Amniotic epithelial cell (primary cell): ENCODE measurements at regions not wholly inside any gene's neighbourhood (a gene's known extent, or its start where the extent isn't known, plus 50 kb on each side); places are given as distances from the start of the nearest gene placed in this dataset.
"Not testable (repeated sequence)": the region's sequence is repeated elsewhere in the genome, so short reads cannot be mapped to it uniquely, and the experiment has no call there.

ENCODE experiments used
- DNase-seq: peaks from one replicate; pipeline ENCODE4 v3.0.0-alpha.2; 2010; ENCODE audit warnings: low read depth

DNA sequence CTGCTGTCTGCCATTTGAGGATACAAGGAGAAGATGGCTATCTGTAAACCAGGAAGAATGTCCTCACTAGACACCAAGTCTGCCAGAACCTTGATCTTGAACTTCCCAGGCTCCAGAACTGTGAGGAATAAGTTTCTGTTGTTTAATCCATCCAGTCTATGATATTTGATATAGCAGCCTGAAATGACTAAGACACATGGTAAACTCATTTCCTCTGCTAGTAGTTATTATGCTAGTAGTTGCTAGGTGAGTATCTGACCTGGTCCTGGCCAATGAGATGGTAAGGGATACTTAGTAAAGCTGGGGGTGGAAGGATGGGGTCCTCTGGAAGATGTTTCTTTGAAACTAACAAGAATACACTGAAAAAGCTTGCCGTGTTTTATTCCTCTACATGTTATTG, 280.7 kb upstream of the ARHGEF26 start:
- no peak for DNase-seq

DNA sequence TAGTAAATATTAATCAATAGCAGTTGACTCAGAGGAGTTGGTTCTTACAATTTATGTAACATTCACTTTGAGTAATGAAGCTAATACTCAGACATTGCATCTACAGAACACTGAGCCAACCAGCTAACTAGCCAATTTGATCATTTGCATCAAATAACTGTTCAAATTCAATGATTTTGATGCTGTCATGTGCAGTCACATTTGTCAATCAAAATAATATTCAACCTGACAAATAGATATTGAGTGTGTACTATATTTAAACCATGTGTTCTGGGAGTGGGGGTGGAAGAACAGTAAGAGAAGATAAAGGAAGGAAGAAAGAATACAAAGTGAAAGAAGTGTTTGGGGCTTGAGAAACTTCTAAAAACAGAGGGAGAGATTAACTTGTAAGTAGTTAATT, 277.2 kb upstream of the ARHGEF26 start:
- no peak for DNase-seq

DNA sequence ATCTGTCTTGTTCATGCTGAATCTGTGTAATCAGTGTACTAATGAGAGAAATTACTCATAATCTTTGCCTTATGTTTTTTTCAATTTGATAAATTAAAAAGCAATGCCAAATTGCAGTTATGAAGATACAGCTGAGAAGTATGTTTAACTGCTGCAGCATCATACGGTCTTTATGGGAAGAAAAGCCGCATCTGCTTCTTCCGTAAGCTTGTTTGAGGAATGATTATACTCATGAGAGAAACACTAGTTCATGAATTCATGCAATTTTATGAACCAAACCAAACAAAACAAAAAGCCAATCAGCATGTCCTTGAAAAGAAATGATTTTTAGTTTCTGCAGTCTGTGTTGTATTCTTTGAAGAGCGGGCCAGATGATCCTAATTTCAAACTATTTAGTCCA, 275.9 kb upstream of the ARHGEF26 start:
- no peak for DNase-seq

DNA sequence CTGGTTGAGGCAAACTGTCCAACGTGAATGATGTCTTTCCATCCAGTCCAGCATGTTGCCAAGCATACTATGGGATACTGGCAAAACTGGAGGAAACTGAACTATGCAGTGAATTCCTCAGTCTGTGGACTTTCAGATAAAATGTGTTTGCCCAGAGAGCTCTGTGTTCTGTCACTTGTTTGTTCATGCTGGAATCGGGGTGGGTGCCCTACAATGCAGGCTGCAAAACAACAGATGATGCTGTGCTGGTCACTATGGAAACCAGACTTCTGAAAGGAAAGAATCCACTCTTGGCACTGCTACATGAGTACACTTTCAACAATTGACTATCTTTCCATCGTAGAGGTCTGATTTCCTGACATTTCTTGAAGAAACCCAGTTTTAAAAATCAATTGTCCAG, 272.5 kb upstream of the ARHGEF26 start:
- no peak for DNase-seq

DNA sequence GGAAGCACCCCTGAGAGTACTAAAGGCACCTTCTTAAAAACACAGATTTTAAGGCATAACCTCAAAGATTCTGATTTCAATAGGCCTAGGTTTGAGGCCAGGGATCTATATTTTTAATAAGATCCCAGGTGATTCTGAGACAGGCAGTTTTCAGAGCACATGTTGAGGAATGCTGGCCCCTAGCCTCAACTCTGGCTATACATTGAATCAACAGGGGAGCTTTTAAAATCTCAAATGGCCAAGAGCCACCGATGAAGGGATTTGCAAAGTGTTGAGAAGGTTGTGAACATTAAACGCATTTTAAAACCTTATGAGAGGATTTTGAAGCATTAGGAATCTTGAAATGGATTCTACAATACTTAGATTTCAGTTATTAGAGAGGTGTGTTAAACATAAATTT, 268.8 kb upstream of the ARHGEF26 start:
- no peak for DNase-seq

DNA sequence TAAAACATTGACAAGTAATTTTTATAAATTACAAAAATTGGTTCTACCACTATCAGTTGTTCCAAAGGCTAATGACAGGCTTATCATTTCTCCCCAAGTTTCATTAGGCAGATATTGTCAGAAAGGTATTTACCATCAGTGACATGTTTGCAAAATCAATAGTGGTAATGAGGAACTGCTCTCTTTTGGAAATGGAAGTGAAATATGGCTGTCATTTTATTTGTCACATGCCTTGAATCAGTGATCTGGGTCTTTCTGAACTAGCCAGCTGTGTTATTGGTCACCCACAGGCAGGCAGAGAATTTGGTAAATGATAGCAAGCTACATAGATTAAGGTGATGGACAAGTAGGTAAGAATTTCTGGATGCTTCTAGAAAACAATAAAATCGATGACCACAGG, 268.0 kb upstream of the ARHGEF26 start:
- no peak for DNase-seq

DNA sequence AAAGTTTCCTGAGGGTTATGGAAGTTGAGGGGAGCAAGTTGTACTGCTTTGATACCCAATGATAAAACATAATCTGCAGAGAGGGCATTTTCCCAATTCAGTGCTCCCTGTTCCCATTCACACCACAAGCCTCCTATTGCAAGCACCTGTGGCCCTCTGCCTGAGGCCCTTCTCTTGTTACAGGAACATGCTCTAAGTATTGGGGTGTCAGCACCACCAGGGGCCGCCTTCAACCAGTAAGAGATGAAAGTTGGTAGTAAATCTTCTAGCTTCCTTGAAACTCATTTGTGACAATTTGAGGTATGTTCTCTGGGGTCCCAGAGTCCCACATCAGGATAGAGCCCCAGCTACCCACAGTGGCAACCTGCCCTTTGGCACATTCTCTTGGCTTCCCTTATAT, 265.4 kb upstream of the ARHGEF26 start:
- no peak for DNase-seq

DNA sequence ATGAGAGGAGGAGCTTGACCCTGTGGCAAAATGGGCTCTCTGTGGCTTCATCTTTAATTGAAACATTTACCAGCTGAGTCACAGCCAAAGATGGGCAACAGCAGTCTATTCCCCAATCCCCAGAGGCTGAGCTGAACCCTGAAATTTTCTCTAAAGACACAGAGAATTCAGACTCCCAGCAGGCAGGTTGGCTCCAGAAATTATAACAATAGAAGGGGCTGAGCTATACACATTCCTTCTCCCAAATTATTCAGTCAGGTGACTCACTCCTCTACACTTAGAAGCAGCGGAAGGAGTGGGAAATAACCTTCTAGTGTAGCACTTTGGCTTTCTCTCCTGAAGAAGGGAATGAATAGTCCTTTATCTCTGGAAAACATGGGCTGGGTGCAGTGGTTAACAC, 264.3 kb upstream of the ARHGEF26 start:
- no peak for DNase-seq

DNA sequence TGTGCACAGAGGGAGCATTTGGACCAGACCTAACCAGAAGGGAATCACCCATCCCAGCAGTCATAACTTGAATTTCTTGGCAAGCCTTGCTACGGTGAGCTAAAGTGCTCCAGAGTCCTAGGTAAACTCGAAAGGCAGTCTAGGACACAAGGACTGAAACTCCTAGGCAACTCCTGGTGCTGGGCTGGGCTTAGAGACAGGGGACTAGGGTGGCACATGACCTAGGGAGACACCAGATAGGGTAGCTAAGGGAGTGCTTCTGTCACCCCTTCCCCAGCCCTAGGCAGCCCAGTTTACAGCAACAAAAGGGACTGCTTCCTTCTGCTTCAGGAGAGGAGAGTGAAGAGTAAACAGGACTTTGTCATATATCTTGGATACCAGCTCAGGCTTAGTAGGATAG, 256.4 kb upstream of the ARHGEF26 start:
- no peak for DNase-seq

DNA sequence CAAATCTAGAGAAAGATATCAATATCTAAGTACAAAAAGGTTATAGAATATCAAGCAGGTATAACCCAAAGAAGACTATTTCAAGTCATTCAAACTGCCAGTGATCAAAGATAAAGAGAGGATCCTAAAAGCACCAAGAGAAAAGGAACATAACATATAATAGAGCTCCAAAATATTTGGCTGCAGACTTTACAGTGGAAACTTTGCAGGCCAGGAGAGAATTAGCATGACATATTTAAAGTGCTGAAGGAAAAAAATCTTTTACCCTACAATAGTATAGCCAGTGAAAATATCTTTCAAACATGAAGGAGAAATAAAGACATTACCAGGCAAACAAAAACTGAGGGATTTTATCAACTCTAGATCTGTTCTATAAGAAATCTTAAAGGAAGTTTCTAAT, 254.3 kb upstream of the ARHGEF26 start:
- DNase-seq = no peak

DNA sequence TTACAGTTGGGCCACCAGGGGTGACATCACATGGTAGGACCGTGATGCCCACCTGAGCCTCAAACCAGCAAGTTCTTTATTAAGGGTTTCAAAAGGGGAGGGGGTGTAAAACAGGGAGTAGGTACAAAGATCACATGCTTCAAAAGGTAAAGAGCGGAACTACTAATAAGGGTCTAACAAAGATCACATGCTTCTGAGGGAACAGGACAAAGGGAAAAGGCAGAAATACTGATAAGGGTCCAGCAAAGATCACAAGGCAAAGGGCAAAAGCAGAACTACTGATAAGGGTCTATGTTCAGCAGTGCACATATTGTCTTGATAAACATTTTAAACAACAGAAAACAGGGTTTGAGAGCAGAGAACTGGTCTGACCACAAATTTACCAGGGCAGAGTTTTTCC, 246.8 kb upstream of the ARHGEF26 start:
- not testable (repeated sequence) for DNase-seq

DNA sequence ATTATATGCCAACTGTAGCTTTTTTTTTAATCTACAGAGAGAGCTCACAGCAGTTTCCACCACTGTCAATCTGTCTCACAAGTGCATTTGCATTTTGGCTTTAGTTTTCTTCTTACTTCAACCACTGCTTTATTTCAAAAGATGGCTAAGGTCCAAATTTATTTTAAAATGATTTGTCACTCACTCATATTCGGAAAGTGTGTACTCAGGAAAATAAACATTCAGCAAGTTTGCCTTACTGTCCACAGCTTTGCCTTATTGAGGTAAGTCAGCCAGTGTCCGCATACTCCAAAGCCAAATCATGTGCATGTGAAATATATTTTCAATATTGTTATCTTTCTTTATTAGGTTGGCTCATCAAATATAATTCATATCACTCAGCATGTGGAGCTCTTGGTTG, 240.7 kb upstream of the ARHGEF26 start:
- DNase-seq = no peak

DNA sequence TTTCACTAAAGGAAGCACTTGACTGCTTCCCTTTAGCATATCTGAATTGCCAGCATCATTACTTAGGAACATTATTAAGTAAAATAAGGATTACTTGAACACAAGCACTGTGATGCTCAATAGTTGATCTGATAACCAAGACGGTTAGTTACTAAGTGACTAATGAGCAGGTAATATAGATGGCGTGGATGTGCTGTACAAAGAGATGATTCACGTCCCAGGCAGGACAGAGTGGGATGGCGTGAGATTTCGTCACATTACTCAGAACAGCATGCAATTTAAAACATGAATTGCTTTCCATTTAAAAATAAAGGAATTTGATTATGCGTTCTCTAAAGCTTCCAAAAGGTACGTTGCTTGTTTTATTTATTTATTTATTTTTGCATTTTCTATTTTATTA, 240.0 kb upstream of the ARHGEF26 start:
- peak; percentile 31 for DNase-seq

DNA sequence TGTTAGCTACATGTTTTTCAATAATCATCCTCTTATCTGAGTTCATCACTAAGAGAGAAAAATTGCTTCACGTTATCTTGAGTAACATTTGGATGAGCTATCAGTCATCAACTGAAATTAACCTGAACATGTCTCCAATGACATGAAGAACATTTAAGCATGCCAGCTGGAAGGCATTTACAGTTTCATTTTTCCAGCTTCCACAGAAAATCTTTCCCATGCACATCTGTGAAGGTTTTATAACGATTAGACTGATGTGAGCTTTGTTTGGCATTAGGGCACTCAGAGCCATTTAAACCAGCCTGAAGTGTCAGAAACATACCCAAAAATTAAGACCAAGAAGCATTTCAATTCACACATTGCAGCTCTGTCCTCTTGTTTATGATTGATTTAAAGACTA, 235.8 kb upstream of the ARHGEF26 start:
- no peak for DNase-seq

DNA sequence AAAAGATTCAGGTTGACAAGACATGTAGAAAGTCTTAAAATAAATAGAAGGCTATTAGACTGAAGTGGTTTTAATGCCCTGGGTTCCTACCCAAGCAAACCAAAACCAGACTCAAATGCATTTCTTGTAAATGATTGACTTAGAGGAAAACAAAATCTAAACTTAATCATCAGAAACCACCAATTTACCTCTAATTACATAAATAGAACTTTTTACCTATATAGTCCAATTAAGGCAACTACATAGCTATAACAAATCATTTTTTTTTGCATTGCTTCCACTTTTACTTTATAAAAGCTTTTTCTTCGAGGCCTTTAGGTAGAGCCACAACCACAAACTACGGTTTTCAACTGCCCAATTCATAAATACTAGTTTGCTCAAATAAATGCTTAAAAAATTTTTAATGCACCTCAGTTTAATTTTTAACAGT, 231.3 kb upstream of the ARHGEF26 start:
- no peak for DNase-seq

DNA sequence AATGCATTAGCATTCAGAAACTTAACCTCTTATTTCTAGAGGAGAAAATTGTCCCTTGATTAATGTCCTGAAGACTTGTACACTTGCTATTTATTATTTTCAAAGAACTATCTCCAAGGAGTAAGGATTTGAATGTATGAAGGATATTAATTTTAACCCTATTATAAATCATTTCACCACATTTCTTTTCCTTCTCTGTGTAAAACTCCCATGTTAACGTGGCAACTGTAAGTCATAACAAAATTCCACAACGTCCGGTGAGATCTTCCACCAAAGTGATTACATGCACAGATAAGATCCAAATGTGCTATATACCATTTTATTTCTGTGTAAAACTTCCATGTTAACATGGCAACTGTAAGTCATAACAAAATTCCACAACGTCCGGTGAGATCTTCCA, 229.1 kb upstream of the ARHGEF26 start:
- DNase-seq = peak; percentile 5

DNA sequence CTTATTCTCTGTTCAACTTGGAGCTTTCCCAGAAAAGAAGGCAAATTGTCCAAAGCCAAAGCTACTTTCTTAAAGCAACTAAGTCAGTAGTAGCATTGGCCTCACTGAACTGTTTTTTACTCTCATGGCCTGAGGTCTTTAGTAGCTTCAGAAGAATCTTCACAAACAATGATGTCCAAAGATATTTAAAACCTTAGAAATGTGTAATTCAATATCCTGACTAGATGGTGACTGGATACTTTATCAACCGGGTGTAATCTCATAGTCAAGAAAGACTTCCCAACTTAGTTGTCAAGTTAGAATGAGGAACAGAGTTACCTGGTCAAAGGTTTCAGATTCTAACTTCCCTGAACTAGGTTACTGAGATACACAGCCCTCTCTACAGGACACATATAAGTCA, 226.3 kb upstream of the ARHGEF26 start:
- DNase-seq = no peak

DNA sequence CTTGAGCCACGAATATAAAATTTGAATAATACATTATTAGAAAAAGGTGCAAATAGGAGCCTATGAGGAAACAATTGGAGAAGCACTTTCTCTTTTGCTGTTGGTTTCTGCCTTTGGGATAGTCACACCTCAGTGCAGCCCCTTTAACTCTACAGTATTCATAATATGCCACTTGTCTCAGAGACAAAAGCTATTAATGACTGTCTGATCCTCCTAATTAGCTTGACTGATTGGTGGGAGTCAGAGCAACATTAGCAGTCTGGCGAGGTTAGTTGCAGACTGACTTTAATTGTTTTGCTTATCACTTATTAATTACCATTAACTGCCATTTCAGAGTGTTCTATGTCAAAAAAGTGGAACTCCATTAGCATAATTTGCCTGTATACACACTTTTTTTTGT, 225.0 kb upstream of the ARHGEF26 start:
- DNase-seq = no peak

DNA sequence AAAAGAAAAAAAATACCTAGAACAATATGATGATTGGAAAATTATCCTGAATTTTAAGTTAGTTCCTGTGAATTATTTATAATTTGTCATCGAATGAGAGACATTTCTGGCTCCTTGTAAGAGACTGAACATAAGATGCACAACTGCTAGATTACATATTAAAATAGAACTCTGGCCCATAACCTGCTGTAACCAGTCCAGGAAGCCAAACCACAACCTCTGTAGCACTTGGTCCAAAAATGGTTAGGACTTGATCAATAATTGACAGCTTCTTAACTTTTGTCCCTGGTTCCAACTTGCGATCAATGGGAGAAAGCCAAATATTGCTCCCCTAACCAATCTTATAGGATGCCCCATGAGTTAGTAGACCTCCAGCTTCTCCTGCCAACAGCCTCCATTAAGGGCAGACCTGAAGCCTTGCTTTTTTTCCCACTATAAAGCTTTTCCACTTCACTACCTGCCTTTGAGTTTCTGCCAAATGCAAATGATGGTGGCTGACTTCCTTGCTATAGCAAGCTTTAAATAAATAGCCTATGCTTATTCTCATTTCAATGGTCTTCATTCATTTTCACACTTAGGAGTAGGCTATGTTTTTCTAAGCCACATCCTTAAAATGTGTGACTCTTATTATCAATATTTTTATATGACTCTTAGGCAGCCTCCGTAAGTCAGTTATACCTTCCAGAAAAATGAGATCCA, 224.0 kb upstream of the ARHGEF26 start:
- DNase-seq = no peak

DNA sequence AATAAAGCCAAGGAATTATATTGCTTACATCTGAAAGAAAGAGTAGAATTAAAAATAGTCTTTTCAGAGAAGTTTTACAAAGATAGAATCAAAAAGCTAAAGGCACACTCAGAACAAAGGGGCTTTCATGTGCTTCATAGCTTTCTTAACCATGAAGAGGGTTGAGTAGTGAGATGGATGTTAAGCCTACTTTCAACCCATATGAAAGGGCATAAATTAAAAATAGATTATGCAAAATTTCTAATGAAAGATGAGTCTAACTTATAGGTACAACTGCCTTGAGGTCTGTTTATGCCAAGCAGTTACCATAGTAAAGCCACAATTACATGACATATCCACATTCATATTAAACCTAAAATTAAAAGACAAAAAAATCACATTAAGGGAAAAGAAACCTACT, 223.3 kb upstream of the ARHGEF26 start:
- no peak for DNase-seq

DNA sequence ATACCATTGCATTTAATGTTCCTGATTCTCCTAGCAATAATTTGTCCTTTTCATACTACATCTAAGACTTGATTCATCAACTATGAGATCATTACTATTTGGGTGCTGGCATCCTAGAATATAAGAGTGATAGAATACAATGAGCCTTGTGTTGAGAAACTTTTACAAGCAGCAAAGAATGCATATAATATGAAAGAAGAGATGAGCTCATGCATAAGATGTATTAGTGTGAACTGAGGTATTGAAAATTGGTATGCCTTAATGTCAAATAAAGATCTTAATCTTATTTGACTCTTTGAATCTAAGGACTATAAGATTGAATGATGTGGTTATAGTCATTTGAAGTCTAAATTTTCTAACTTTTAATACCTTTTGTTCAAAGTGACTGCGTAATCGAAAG, 220.0 kb upstream of the ARHGEF26 start:
- no peak for DNase-seq

DNA sequence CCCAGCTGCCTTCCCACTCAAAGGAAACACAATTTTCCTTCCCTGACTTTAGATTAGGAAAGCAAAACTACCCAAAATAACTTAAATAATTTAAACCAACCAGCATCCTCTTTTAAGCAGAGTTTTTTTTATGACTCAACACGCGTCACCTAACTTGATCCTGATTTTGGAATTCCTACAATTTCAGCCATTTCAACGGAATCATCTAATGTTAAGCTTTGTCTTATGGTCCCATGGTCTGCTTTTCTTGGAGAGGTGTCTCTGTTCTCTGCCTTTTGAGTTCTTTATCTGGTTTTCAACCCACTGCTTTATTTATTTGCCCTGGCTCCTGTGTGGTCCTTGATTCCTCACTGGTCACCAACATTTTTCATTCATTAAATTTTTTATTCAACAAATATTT, 219.2 kb upstream of the ARHGEF26 start:
- no peak for DNase-seq

DNA sequence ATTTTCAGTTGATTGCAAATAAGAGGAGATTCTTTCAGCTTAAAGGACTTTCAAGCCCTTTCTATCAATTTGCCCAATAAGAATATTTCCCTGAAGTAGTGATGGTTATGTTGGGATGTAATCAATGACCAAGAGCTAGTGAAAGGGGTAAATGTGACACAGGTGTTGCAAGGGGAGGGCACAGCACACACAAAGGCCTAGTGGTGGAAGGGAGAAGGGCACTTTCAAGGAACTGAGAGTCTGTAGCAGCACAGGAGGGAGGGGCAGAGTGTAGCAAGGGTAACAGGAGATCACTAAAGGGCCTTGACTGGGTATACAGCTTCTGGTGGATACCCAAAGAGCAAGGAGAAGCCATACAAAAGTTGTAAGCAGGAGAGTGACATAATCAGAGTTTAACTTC, 217.8 kb upstream of the ARHGEF26 start:
- DNase-seq = no peak

DNA sequence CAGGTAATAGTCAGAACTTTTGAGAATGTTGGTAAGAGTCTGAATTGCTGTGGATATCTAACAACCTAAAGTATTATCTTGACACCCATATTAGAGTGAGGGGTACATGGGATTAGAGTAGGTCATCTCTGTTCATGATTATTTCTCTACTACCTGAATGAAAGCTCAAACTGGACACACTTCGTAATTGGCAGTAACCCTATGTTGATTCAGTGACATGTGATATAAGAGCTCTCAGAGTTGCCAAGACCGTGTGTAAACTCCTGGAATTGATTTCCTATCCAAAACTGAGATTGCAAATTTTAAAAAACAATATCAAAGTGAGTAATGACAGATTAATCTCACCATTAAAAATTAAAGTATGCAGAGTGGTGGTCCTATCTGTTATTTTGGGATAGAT, 214.8 kb upstream of the ARHGEF26 start:
- no peak for DNase-seq

DNA sequence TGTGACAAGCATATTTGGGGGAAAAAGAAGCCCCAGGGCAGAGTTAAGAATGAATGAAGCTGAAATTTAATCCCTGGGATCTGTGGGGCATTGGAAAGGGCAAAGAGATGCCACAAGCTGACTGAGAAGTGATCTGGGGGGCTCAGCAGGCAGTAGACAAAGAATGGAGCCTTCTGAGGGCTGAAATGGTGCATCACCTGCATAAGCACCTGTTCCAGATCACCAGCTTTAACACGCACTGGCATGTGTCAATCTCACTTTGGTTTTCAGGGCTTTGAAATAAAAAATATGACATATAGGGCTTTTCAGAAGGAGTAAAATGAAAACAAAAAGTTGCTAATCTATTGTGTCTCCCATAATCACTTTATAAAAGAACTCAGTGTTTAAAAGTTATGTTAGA, 210.8 kb upstream of the ARHGEF26 start:
- DNase-seq = no peak
